ENCODE measurements at regions not wholly inside any gene's neighbourhood (a gene's known extent, or its start where the extent isn't known, plus 50 kb on each side); places are given as distances from the start of the nearest gene placed in this dataset.

DNA sequence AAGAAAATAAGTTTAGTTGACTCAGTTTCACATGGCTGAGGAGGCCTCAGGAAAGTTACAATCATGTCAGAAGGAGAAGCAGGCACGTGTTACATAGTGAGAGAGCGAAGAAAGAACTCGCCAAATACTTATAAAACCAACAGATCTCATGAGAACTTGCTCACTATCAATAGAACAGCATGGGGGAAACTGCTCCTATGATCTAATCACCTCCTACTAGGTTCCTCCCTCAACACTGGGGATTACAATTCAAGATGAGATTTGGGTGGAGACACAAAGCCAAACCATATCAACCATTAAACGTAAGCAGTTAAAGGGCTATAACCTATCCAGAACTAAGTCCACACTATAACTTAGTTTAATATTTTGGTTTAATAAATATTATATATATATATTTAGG lies 113.8 kb upstream of the ADGRL3 start:
- no peak for DNase-seq
- 86% methylated on average over 4 of the region's 4 CpGs for WGBS, 2 donors
- Histone ChIP-seq H3K9me3 (no peaks in the 10 kb centered on the region), H3K27ac (no peak overlapping the region), H3K4me1 (no peaks in the 10 kb centered on the region), H3K4me3 (no peak overlapping the region), H3K27me3 (no peaks in the 10 kb centered on the region), H3K36me3 (no peaks in the 10 kb centered on the region)
- TF ChIP-seq POLR2AphosphoS5 (IDR thresholded peaks at IDR 0.05) (no peak), POLR2A (IDR thresholded peaks at IDR 0.05) (no peak), EP300 (IDR thresholded peaks at IDR 0.05) (no peak)
- TF ChIP-seq, protein P1, sequence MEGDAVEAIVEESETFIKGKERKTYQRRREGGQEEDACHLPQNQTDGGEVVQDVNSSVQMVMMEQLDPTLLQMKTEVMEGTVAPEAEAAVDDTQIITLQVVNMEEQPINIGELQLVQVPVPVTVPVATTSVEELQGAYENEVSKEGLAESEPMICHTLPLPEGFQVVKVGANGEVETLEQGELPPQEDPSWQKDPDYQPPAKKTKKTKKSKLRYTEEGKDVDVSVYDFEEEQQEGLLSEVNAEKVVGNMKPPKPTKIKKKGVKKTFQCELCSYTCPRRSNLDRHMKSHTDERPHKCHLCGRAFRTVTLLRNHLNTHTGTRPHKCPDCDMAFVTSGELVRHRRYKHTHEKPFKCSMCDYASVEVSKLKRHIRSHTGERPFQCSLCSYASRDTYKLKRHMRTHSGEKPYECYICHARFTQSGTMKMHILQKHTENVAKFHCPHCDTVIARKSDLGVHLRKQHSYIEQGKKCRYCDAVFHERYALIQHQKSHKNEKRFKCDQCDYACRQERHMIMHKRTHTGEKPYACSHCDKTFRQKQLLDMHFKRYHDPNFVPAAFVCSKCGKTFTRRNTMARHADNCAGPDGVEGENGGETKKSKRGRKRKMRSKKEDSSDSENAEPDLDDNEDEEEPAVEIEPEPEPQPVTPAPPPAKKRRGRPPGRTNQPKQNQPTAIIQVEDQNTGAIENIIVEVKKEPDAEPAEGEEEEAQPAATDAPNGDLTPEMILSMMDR (IDR thresholded peaks at IDR 0.05): no peak
- ATAC-seq (ENCODE audit: low FRiP score in 2 of 2): no peak

DNA sequence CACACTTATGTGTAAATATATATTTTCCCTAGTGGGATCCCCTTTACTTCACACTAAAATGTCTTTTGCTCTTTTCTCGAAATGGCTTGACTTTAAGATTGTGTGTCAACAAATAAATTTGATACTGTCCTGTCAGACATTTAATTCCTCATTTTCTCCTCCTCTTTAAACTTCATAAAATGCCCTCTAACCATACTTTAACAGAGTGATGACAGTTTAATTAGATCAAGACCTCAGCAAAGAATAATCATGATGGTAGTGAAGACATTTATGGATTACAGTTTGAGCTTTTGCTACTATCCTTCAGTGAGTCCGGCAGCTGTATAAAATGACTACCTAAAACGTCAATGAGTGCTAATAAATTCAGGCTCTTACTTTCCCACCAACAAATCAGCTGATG lies 113.1 kb upstream of the ADGRL3 start:
- H3K27me3 ChIP-seq: no peaks in the 10 kb centered on the region
- 85 to 89% methylated on average over 3 of the region's 3 CpGs for WGBS, 2 donors
- DNase-seq: no peak
- TF ChIP-seq, protein P1 (IDR thresholded peaks at IDR 0.05): no peak
- TF ChIP-seq EP300 (IDR thresholded peaks at IDR 0.05): no peak
- no peak for TF ChIP-seq POLR2AphosphoS5 (IDR thresholded peaks at IDR 0.05)
- TF ChIP-seq POLR2A (IDR thresholded peaks at IDR 0.05): no peak
- H3K4me1 ChIP-seq: no peaks in the 10 kb centered on the region
- ATAC-seq (ENCODE audit: low FRiP score in 2 of 2): no peak
- no peaks in the 10 kb centered on the region for H3K9me3 ChIP-seq
- no peak overlapping the region for H3K27ac ChIP-seq
- H3K36me3 ChIP-seq: no peaks in the 10 kb centered on the region
- no peak overlapping the region for H3K4me3 ChIP-seq

DNA sequence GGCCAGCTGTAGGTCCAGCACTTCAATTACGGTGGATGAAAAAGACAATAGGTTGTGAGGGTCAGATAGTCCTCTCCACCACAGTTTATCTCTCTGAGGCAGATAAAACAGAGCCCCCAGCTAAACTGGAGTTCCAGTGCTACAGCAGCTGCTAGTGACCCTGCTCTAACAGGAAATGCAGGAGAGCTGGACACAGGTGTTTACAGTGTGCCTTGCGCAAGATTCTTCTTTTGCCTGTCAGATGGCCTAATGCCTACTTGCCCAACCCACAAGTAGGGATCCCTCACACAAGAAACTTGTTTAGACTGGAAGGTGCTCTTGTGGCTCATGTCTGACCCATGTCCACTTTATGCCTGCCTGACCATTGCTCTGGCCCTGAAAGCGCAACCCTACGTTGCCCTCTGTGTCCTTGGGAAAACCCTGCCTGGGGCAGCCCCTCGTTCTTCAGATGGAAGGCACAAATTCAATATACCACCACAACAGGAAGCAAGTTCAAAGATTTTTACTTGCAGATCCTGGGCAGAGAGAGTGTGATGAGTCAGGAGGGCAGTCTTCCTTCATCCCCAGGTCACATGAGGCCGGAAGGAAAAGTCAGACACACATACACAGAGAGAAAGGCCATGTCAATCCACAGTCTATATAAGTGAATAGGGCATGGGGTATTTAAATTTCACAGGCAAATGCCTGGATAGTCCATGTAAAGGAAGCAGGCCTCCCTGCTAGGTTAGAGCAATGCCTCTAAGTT lies 105.1 kb upstream of the ADGRL3 start:
- no peak for TF ChIP-seq POLR2A (IDR thresholded peaks at IDR 0.05)
- no peak for TF ChIP-seq POLR2AphosphoS5 (IDR thresholded peaks at IDR 0.05)
- no peak for TF ChIP-seq EP300 (IDR thresholded peaks at IDR 0.05)
- TF ChIP-seq, protein P1 (IDR thresholded peaks at IDR 0.05): no peak
- Histone ChIP-seq H3K4me1 (no peaks in the 10 kb centered on the region), H3K27ac (no peak overlapping the region), H3K4me3 (no peak overlapping the region), H3K9me3 (no peaks in the 10 kb centered on the region), H3K27me3 (no peaks in the 10 kb centered on the region), H3K36me3 (no peaks in the 10 kb centered on the region)
- ATAC-seq (ENCODE audit: low FRiP score in 2 of 2) (no peak), DNase-seq (peak in 1 of 2 donors; percentile 22)
- 90% methylated on average over 6 of the region's 6 CpGs for WGBS, 2 donors

DNA sequence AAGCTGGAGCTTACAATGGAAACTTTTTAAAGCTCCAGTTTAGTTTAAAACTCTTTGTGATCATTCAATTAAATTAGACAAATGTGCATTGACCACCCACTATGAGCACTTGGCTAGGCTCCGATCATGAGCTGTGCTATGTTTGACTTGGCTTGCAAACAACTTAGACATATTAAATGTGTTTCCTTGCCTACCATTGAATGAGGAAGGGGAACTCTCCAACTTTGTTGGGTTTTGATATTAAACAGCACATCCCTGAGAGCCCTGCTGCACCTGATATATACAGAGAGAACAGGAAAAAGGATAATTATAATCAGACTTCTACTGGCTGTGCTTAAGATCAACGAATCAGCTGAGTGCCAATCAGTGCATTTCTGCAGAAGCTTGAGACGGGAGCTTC lies 71.4 kb upstream of the ADGRL3 start:
- ATAC-seq (ENCODE audit: low FRiP score in 2 of 2): no peak
- peaks cover 0 to 3% (median 0%) of the 10 kb centered on the region in 4 donors for H3K9me3 ChIP-seq
- DNase-seq: no peak
- H3K27ac ChIP-seq: no peak overlapping the region
- H3K4me1 ChIP-seq: no peaks in the 10 kb centered on the region
- WGBS, 2 donors: 70 to 73% methylated on average over 3 of the region's 3 CpGs
- H3K36me3 ChIP-seq: no peaks in the 10 kb centered on the region
- H3K4me3 ChIP-seq: no peak overlapping the region
- no peaks in the 10 kb centered on the region for H3K27me3 ChIP-seq
- TF ChIP-seq POLR2AphosphoS5 (IDR thresholded peaks at IDR 0.05) (no peak), POLR2A (IDR thresholded peaks at IDR 0.05) (no peak), EP300 (IDR thresholded peaks at IDR 0.05) (no peak)
- TF ChIP-seq, protein P1 (IDR thresholded peaks at IDR 0.05): no peak

DNA sequence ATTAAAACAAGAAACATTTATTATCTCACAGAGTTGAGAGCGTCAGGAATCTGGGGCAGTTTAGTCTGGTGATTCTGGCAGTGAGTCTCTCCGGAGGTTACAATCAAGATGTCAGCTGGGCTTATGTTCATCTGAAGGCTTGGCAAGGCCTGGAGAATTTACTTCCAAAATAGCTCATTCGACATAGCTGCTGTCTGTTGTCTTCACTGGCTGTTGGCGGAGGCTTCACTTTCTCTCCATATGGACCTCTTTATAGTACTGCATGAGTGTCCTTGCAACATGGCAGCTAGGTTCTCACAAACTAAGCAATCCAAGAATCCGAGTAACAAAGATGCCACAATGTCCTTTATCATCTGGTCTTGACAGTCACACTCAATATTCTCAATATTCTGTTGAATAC lies 70.2 kb upstream of the ADGRL3 start:
- no peak overlapping the region for H3K4me3 ChIP-seq

More for the DNA sequence above, 70.2 kb upstream of the ADGRL3 start:
- 89 to 92% methylated on average over 5 of the region's 5 CpGs for WGBS, 2 donors
- Histone ChIP-seq H3K9me3 (peaks cover 0 to 3% (median 0%) of the 10 kb centered on the region in 4 donors), H3K36me3 (no peaks in the 10 kb centered on the region), H3K27me3 (no peaks in the 10 kb centered on the region), H3K27ac (no peak overlapping the region), H3K4me1 (no peaks in the 10 kb centered on the region)
- TF ChIP-seq, protein P1 (IDR thresholded peaks at IDR 0.05): no peak
- no peak for TF ChIP-seq POLR2A (IDR thresholded peaks at IDR 0.05)
- no peak for TF ChIP-seq EP300 (IDR thresholded peaks at IDR 0.05)
- TF ChIP-seq POLR2AphosphoS5 (IDR thresholded peaks at IDR 0.05): no peak
- no peak for ATAC-seq (ENCODE audit: low FRiP score in 2 of 2)
- no peak for DNase-seq

All from upper lobe of left lung (tissue), 6 donors.